Activated T-cell treated with anti-CD3 and anti-CD28 coated beads, Interleukin-2, amount 50 U/mL, for 1 hour (primary cell): ENCODE measurements at regions not wholly inside any gene's neighbourhood (a gene's known extent, or its start where the extent isn't known, plus 50 kb on each side); places are given as distances from the start of the nearest gene placed in this dataset.

Experiments used
- DNase-seq: peaks from one replicate; pipeline ENCODE4 v3.0.0-alpha.2; 2020

GRCh38 chr9:117945286-117945685 lies 241.1 kb downstream of the TLR4 start:
- DNase-seq, result no peak

GRCh38 chr9:117951127-117951526 lies 246.9 kb downstream of the TLR4 start:
- DNase-seq, result no peak

GRCh38 chr9:117952581-117952980 lies 248.4 kb downstream of the TLR4 start:
- DNase-seq, result no peak

GRCh38 chr9:117957267-117957666 lies 253.1 kb downstream of the TLR4 start:
- DNase-seq, result no peak

GRCh38 chr9:117958726-117959125 lies 254.5 kb downstream of the TLR4 start:
- DNase-seq, result no peak

- no peak for DNase-seq
Observed at GRCh38 chr9:117963493-117964090, 259.4 kb downstream of the TLR4 start.

- no peak for DNase-seq
Observed at GRCh38 chr9:117970276-117971050, 266.3 kb downstream of the TLR4 start.

- no peak for DNase-seq
Observed at GRCh38 chr9:117974108-117974507, 269.9 kb downstream of the TLR4 start.

GRCh38 chr9:117979914-117980313 lies 275.7 kb downstream of the TLR4 start:
- no peak for DNase-seq

GRCh38 chr9:117987945-117988344 lies 283.7 kb downstream of the TLR4 start:
- no peak for DNase-seq

GRCh38 chr9:117992006-117992405 lies 287.8 kb downstream of the TLR4 start:
- DNase-seq, result no peak

- DNase-seq, result no peak
Observed at GRCh38 chr9:118000581-118000980, 296.4 kb downstream of the TLR4 start.

- no peak for DNase-seq
Observed at GRCh38 chr9:118003240-118003639, 299.0 kb downstream of the TLR4 start.

- DNase-seq, result no peak
Observed at GRCh38 chr9:118008246-118008645, 304.0 kb downstream of the TLR4 start.

GRCh38 chr9:118009614-118010013 lies 305.4 kb downstream of the TLR4 start:
- no peak for DNase-seq

- DNase-seq, result no peak
Observed at GRCh38 chr9:118017607-118018122, 313.5 kb downstream of the TLR4 start.

- no peak for DNase-seq
Observed at GRCh38 chr9:118023644-118024043, 319.4 kb downstream of the TLR4 start.

GRCh38 chr9:118028225-118028624 lies 324.0 kb downstream of the TLR4 start:
- no peak for DNase-seq

- no peak for DNase-seq
Observed at GRCh38 chr9:118029425-118029824, 325.2 kb downstream of the TLR4 start.

- no peak for DNase-seq
Observed at GRCh38 chr9:118034701-118035100, 330.5 kb downstream of the TLR4 start.

- DNase-seq, result no peak
Observed at GRCh38 chr9:118038713-118039112, 334.5 kb downstream of the TLR4 start.

GRCh38 chr9:118058227-118058626 lies 354.0 kb downstream of the TLR4 start:
- DNase-seq, result no peak

GRCh38 chr9:118059484-118060278 lies 355.5 kb downstream of the TLR4 start:
- DNase-seq, result no peak

- no peak for DNase-seq
Observed at GRCh38 chr9:118083161-118083560, 379.0 kb downstream of the TLR4 start.
